ENCODE measurements at regions not wholly inside any gene's neighbourhood (a gene's known extent, or its start where the extent isn't known, plus 50 kb on each side); places are given as distances from the start of the nearest gene placed in this dataset.
"Not testable (repeated sequence)": the region's sequence is repeated elsewhere in the genome, so short reads cannot be mapped to it uniquely, and the experiment has no call there.

DNA sequence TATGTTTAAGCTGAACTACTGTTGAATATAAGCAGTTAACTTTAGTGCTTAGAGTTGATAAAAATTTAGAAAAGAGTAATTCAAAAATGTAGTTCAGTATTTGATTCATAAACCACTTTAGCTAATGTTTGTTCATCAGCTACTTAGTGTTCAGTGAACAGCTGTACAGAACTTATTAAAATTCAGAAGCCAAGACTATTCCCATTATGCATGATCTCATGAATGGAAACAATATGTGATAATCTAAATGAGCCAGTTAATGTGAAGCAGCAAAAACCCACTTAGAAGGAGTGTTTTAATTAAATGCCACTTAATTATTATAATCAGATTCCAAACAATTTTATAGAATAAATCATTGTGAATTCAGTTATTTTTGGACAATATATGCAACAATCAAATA is 92.9 kb upstream of the NEGR1 start:
- DNase-seq (ENCODE audit: low spot score) = no peak
- H3K9me3 ChIP-seq = no peaks in the 10 kb centered on the region
- no peak overlapping the region for H3K27ac ChIP-seq
- H3K4me1 ChIP-seq = no peaks in the 10 kb centered on the region
- H3K36me3 ChIP-seq = no peaks in the 10 kb centered on the region
- no peak overlapping the region for H3K4me3 ChIP-seq
- no peaks in the 10 kb centered on the region for H3K27me3 ChIP-seq
- TF ChIP-seq, protein P1, sequence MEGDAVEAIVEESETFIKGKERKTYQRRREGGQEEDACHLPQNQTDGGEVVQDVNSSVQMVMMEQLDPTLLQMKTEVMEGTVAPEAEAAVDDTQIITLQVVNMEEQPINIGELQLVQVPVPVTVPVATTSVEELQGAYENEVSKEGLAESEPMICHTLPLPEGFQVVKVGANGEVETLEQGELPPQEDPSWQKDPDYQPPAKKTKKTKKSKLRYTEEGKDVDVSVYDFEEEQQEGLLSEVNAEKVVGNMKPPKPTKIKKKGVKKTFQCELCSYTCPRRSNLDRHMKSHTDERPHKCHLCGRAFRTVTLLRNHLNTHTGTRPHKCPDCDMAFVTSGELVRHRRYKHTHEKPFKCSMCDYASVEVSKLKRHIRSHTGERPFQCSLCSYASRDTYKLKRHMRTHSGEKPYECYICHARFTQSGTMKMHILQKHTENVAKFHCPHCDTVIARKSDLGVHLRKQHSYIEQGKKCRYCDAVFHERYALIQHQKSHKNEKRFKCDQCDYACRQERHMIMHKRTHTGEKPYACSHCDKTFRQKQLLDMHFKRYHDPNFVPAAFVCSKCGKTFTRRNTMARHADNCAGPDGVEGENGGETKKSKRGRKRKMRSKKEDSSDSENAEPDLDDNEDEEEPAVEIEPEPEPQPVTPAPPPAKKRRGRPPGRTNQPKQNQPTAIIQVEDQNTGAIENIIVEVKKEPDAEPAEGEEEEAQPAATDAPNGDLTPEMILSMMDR (IDR thresholded peaks at IDR 0.05) = no peak

DNA sequence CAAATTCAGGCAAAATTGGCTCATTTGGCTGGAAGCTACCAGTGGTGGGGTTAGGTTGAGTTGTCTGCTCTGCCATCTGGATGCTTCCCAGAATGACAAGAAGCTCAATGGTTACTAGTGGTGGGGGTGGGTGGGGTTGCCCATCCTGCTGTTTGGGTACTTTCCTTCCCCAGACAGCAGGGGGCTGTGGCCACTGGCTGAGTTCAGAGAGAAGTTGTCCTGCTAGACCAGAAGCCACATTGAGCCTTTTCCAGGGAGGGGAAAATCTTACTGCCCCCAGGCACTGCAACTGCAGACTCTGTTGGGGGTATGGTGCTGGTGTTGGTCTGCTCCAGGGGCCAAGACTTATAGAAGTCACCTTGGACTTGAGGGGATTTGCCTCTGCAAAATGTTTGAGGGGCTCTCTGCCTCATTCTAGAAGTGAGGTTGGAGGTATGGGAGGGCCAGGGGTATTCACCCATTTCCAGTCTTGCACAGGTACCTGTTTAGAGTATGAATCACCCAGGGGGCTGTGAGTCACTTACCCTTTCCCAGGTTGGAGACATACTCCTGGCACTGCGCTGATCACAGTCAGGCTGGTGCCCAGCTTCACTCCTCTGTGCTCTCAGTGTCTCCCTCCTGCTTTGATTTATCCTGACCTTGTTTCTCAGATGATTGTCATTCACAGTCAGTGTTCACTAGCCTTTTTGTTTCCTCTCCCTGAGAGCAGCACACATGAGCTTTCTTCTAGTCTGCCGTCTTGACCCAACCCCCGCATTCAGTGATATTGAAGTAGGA is 89.1 kb upstream of the NEGR1 start:
- Histone ChIP-seq H3K4me3 (no peak overlapping the region), H3K4me1 (no peaks in the 10 kb centered on the region), H3K9me3 (no peaks in the 10 kb centered on the region), H3K36me3 (no peaks in the 10 kb centered on the region), H3K27ac (no peak overlapping the region), H3K27me3 (no peaks in the 10 kb centered on the region)
- TF ChIP-seq, protein P1 (IDR thresholded peaks at IDR 0.05) = no peak
- no peak for DNase-seq (ENCODE audit: low spot score)

DNA sequence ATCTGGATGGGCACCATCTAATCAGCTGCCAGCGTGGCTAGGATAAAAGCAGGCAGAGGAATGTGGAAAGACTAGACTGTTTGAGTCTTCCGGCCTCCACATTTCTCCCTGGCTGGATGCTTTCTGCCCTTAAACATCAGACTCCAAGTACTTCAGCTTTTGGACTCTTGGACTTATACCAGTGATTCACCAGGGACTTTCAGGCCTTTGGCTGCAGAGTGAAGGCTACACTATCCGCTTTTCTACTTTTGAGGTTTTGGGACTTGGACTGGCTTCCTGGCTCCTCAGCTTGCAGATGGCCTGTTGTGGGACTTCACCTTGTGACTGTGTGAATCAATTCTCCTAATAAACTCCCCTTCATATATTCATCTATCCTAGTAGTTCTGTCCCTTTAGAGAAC is 88.5 kb upstream of the NEGR1 start:
- H3K27me3 ChIP-seq; DNase-seq (ENCODE audit: low spot score); H3K9me3 ChIP-seq; H3K27ac ChIP-seq; H3K36me3 ChIP-seq; H3K4me1 ChIP-seq; H3K4me3 ChIP-seq: not testable (repeated sequence)

DNA sequence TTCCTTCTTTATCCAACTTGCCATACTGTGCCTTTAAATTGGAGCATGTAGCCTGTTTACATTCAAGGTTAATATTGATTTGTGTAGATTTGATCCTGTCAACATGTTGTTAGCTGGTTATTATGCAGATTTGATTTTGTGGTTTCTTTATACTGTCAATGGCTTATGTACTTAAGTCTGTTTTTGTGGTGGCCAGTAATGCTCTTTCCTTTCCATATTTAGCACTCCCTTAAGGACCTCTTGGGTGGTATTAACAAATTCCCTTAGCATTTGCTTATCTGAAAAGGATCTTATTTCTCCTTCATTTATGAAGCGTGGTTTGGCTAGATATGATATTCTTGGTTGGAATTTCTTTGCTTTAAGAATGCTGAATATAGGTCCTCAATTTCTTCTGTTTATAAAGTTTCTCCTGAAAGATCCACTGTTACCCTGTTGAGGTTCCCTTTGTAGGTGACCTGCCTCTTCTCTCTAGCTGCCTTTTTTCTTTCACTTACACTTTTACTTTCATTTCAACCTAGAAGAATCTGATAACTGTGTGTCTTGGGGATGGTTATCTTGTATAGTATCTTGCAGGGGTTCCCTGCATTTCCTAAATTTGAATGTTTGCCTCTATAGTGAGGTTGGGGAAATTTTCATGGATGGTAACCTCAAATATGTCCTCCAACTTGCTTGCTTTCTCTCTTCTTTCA is 86.9 kb upstream of the NEGR1 start:
- no peak for DNase-seq (ENCODE audit: low spot score)
- H3K9me3 ChIP-seq = no peaks in the 10 kb centered on the region
- no peaks in the 10 kb centered on the region for H3K4me1 ChIP-seq
- H3K36me3 ChIP-seq = no peaks in the 10 kb centered on the region
- H3K27me3 ChIP-seq = no peaks in the 10 kb centered on the region
- H3K4me3 ChIP-seq = no peak overlapping the region
- TF ChIP-seq, protein P1 (IDR thresholded peaks at IDR 0.05) = no peak
- H3K27ac ChIP-seq = no peak overlapping the region

DNA sequence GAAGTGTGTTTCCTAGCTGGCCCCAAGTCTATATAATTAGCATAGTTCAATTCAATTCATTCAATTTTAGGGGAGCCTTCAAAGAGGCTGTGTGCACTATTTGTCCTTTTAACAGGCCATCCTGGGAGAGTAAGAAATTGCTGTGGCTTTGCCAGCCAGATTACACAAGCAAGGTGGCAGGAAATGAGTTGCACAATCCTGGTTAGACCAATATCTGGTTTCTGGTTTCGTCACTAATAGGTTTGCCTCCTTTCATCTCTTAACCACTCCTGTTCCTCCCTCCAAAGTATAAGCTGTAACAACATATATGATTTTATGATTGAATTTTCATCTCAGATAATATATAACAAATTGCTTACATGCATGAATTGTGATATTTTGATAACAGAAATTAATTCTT is 84.1 kb upstream of the NEGR1 start:
- TF ChIP-seq, protein P1 (IDR thresholded peaks at IDR 0.05) = no peak
- H3K9me3 ChIP-seq = no peaks in the 10 kb centered on the region
- H3K4me1 ChIP-seq = no peaks in the 10 kb centered on the region
- no peak overlapping the region for H3K27ac ChIP-seq
- no peak overlapping the region for H3K4me3 ChIP-seq
- no peak for DNase-seq (ENCODE audit: low spot score)
- no peaks in the 10 kb centered on the region for H3K27me3 ChIP-seq
- no peaks in the 10 kb centered on the region for H3K36me3 ChIP-seq

DNA sequence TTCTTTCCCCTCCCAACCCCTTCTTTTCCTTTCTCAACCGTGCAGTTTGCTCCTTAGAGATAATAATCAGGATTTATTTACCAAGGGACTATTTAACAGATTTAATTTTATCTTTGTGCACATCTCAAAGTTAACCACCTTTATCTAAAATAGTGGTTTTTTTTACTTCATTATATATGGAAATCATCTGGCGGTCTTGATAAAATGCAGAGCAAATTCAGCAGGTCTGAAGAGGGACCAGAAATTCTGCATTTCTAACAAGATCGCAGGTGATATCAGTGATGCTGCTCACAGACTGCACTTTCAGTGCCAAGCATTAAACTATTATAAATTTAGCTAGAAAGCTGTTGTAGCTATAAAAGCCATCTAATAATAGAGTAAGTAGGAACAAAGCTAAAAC is 83.4 kb upstream of the NEGR1 start:
- Histone ChIP-seq H3K27ac (no peak overlapping the region), H3K4me1 (no peaks in the 10 kb centered on the region), H3K9me3 (no peaks in the 10 kb centered on the region), H3K4me3 (no peak overlapping the region), H3K27me3 (no peaks in the 10 kb centered on the region), H3K36me3 (no peaks in the 10 kb centered on the region)
- TF ChIP-seq, protein P1 (IDR thresholded peaks at IDR 0.05) = no peak
- no peak for DNase-seq (ENCODE audit: low spot score)

Data from right atrium auricular region (tissue), 2 donors.